GM21723 (cell line): ENCODE measurements at regions not wholly inside any gene's neighbourhood (a gene's known extent, or its start where the extent isn't known, plus 50 kb on each side); places are given as distances from the start of the nearest gene placed in this dataset.
"Not testable (repeated sequence)": the region's sequence is repeated elsewhere in the genome, so short reads cannot be mapped to it uniquely, and the experiment has no call there.

Experiments
- ATAC-seq: cut with Tn5 transposase; IDR thresholded peaks from one replicate; pipeline ENCODE4 v1.9.1; 2021; ENCODE audit warnings: mild to moderate bottlenecking, moderate library complexity; ENCODE audit not compliant: unreplicated experiment

DNA sequence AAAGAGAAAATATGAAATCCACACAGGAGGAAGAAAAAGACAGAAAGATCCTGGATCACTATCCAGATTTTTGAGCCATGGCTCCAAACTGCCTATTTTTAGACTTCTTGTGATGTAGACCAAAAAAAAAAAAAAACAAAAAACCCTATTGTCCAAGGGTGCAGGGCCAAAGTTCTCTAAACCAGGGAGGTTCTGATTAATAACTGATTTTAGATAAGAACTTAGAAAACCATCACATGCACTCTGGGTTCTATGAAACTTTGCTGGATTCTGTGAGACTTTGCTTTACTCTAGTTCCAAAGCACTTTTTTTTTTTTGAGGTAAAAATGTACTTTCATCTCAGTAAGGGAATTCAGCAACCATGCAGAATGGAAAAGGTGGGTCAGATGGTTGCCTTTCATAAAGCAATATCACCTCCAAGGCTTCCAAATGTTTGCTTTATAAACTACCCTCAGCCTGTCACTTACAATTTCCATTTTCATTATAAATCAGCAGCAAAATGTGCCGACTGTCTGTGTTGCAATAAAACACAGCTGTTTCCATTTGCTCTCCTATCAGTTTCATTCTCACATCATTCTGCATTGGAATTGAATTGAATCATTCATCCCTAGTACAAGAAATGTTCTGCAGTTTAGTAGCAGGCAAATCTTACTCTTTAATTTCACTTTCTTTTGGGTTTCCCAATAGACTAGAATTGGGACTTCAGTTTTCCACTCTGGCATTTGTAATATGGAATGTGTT, 1584.3 kb upstream of the RAG2 start:
- ATAC-seq: no peak

DNA sequence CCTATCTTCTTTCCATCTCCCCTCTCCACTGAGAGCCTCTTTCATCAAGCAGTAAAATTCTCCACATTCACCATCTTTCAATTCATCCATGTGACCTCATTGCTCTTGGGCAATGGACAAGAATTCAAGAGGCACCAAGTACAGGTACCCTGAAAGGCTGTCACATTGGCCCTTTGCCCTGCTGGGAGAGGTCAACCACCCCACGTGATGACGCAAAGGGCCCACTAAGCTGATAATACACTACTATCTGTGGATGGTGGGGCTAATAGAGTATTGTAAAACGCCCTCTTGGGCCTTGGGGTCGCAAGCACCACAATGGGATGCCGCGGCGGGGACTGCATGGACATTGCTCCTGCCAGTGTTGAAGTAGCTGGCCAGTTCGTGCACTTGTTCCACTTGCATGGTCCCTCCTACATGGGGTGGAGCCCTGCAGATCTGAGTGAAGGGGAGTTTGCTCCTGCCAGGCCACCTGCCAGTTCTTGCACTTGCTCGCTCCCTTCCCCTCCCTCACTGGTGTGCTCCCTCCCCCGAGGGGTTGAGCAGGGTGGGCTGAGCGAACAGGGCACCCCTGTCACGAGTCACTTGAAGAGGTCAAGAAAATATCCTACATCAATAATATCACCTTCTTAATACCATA, 1578.8 kb upstream of the RAG2 start:
- no peak for ATAC-seq

DNA sequence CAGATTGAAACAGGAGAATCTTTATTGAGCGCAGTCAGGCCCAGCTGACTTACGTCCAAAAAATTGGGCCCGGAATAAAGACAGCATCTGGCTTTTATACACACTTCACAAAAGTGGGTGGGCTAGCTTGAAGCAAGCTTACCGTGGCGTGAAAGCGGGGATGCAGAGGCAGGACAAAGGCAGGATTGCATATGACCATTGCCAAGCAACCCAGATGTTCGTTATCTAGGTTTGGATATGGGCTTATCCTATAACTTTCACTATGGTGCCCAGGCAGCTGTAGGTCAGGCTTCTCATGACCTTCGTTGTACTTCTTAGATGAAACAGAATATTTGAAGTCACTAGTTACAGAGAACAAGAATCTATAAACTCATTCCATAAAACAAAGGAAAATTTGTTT, 1575.6 kb upstream of the RAG2 start:
- no peak for ATAC-seq

DNA sequence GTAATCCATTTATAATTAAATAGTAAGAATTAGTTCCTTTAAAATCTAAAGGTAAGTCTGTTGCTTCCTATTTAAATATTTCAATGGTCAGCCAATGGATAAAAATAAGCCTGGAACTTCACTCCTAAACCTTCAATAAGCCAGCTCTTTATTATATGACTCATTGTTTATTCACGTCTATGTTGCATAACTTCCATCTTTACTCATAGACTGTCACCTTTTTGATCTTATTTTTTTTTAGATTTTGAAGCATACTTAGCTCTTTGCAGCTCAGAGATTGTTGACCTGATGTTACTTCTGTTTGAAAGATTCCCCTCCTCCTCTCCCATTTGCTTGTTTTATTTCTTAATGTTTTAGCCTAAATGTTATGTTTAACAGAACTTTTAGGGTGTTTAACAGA, 1571.2 kb upstream of the RAG2 start:
- ATAC-seq: no peak

DNA sequence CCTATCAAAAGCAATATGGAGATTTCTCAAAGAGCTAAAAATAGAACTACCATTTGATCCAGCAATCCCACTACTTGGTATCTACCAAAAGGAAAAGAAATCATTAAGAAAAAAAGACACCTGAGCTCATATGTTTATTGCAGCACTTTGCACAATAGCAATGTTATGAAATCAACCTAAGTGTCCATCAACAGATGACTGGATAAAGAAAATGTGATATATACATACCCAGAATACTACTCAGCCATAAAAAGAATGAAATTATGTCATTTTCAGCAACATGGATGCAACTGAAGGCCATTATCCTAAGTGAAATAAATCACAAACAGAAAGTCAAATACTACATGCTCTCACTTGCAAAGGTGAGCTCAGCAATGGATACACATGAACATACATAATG, 1565.5 kb upstream of the RAG2 start:
- no peak for ATAC-seq

DNA sequence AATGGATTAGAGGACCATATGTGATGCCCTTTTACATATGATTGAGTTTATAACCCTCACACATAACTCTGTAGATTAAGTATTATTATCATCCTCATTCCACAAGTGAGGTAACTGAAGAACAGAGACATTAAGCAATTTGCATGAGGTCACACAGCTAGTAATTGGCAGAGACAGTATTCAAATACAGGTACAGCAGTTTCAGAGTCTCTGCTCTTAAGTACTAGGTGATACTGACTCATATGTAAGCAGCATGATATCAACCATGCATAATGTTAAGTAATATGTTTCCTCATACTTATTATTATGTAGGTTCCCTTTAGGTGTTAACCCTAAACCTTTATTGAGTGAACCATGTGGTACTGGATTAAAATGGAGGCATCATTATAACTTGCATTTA, 1562.4 kb upstream of the RAG2 start:
- ATAC-seq: no peak

DNA sequence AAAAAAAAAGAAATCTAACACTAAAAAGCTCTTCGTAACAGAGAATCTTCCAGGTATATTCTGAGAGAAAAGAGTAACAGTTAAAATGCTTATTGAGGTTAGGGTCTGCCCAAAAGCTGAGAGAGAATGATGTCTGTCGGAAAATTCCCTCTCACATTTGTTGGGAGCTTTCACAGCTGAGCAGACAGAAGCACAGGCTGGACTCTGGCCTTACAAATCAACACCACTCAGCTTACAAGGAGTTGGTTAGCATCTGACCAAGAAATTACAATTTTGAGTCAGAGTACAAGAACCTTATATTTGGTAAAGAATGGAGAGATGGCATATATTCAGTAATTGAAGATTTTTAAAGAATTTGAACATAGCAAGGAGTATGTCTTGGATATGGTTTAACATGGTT, 1561.0 kb upstream of the RAG2 start:
- no peak for ATAC-seq

DNA sequence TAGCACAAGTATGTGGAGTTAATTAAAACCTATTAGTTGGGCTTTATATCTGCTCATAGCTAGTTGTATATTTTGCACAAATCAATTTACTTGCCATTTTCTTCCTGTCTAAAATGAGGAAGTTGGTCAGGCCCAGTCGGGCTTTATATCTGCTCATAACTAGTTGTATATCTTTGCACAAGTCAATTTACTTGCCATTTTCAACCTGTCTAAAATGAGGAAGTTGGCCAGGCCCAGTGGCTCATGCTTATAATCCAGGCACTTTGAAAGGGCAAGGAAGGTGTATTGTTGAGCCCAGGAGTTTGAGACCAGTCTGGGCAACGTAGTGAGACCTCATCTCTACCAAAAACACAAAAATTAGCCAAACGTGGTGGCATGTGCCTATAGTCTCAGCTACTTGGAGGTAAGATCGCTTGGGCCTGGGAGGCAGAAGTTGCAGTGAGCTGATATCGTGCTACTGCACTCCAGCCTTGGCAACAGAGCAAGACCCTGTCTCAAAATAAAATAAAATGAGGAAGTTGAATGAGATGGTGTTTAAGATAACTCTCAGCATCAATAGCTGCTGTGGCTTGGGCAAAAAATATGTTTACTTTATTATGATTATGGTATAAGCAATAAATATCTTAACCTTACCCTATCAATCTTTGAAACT, 1558.6 kb upstream of the RAG2 start:
- ATAC-seq: no peak

DNA sequence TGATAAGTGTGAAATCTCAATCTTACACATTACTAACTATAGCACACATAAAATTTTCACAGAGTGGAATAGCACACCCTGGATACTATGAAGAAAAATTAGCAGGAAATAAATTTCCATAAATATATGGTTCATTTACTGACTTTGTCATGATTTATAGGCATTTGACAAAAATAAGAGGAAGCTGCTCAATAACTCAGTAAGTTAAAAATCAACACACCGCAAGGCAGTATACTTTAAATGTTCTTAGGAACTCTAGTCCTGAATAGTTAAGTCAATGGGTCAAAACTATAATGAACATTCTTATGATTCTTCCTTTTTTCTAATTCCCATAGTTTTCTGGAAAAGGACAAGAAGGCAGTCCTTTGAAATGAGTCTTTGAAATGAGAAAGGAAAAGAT, 1557.8 kb upstream of the RAG2 start:
- ATAC-seq: no peak

DNA sequence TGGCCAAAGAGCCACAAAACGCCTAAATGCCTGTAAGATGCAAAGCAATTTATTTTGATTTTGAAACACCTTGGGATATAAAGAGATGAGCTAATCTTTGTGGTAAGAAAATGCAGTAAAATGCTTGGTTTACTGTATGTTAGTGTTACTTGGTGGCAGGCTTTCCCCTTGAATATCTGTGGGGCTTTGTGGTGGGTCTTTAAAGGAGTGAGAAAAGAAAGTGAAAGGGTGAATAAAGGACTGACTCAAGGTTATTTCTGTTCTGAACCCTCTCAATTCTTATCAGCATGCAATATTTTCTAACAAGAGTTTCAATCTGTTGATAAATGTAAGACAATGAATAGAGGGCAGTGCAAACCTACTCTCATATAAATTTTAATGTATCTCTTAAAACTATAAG, 1555.9 kb upstream of the RAG2 start:
- ATAC-seq: no peak

DNA sequence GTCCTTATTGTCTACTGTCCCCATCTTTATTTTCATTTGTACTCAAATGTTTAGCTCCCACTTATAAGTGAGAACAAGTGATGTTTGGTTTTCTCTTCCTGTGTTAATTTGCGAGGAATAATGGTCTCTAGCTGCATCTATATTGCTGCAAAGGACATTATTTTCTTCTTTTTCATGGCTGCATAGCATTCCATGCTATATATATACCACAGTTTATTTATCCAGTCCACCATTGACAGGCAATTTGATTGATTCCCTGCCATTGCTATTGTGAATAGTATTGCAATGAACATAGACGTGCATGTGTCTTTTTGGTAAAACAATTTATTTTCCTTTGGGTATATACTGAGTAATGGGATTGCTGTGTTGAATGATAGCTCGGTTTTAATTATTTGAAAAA, 1545.8 kb upstream of the RAG2 start:
- no peak for ATAC-seq

DNA sequence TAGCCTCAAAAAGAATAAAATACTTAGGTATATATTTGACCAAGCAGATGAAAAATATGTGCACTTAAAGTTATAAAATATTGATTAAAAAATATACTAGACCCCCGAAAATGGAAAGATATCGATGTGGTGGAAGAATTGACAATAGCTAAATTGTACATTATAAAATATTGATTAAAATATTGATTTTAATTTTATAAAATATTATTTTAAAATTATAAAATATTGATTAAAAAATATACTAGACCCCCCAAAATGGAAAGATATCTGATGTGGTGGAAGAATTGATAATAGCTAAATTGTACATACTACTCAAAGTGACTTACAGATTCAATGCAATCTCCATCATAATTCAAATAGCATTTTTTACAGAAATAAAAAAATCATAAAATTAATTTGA, 1540.9 kb upstream of the RAG2 start:
- ATAC-seq: no peak

DNA sequence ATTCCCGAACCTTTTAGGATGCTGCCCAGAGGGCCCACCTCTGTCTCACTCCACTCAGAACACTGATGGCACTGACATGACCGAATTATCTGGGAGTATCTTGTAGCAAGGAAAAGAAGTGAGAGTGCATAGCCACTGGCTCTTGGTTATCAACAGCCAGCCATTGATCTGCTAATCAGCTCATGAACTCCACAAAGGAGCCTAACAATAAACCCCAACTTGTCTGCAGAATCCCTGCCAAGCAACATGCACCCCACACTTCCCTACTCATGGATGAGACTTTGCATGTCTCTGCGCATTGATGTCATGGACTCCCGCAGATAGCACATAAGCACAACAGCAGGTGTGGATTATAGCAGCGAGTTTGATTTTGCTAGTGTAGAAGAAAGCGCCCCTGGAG, 1538.9 kb upstream of the RAG2 start:
- no peak for ATAC-seq

DNA sequence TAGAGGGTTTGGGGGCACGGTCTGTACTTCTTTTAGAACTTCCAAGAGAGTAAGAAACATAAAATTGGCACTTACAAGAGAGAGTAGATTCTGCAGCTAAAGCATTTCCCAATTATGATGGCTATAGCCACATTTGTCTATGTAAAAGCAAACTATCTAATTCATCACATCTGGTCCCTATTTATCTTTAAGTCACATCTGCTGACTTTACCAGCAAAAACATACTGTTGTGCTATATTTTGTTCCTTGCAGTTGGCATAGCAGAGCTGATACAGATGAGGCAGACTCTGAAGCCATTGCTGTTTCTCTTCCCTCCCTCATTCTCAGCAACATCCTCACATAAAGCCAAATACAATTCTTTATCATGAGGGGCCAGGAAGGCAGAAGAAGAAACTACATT, 1533.5 kb upstream of the RAG2 start:
- ATAC-seq: no peak

DNA sequence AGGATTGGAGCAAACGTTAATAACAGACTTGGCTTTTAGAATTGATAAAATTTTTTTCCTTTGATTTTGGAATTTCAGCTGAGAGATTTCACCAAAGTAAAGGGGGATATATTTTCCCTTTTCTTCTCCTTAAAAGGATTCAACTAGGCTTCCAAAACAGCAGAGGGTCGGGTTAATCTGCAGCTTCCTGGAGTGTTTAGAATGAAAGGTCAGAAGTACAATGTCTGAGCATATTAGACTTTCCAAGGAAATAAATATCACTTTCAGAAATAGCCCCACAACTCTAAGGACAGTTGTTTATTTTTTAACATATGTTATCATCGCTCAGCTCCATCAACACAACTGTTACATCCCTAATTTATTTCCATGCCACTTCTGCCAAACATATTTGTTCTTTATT, 1532.9 kb upstream of the RAG2 start:
- ATAC-seq: no peak

DNA sequence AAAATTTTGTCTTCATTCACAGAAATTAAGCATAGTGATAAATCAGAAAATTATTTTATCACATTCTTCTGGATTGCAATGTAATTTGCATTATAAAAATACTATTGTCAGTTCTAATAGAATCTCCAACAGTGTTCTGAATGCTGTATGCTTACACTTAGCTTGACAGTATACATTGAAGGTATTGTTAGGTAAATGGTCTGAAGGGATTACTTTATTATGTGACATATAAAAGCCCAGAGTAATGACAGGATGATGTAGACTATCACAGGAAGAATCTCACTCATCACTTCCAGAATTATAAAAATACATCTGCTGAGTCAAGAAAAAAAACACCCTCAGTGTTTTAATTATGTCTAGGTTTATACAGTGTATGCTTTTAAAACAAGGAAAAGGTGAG, 1532.5 kb upstream of the RAG2 start:
- no peak for ATAC-seq

DNA sequence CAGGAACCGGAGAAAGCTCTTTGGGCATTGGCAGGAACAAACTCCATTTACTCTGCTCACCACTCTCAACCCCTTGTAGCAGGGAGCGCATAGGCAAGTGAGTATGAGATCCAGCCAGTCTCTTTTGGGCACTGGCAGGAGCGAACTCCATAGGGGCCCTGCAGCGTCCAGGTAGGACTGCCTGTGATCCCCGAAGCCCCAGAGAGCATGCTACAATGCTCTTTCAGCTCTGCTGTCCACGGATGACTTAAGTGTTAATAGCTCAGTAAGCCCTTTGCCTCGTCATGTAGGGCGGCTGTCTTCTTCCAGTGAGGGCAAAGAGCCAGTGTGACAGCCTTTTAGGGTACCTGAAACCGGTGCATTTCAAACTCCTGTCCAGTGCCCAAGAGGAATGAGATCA, 1525.6 kb upstream of the RAG2 start:
- no peak for ATAC-seq

DNA sequence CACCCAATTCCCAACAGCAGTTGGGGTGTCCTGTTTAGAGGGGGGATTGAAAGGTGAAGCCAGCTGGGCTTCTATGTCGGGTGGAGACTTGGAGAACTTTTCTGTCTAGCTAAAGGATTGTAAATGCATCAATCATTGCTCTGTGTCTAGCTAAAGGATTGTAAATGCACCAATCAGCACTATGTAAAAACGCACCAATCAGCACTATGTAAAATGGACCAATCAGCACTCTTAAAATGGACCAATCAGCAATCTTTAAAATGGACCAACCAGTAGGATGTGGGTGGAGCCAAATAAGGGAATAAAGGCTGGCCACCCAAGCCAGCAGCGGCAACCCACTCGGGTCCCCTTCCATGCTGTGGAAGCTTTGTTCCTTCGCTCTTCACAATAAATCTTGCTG, 1518.6 kb upstream of the RAG2 start:
- not testable (repeated sequence) for ATAC-seq

DNA sequence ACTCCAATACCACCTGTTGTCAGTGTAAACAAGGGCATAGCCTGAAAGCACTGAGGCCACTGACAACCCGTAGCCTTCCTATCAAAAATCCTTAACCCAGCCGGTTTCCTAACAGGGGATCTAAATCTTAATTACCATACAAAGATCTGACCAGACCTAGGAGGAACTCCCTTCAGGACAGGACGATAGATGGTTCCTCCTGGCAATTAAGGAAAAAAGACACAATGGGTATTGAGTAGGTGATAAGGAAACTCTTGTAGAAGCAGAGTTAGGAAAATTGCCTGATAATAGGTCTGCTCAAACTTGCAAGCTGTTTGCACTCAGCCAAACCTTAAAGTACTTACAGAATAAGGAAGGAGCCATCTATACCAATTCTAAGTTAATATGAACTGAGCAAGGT, 1517.3 kb upstream of the RAG2 start:
- not testable (repeated sequence) for ATAC-seq

DNA sequence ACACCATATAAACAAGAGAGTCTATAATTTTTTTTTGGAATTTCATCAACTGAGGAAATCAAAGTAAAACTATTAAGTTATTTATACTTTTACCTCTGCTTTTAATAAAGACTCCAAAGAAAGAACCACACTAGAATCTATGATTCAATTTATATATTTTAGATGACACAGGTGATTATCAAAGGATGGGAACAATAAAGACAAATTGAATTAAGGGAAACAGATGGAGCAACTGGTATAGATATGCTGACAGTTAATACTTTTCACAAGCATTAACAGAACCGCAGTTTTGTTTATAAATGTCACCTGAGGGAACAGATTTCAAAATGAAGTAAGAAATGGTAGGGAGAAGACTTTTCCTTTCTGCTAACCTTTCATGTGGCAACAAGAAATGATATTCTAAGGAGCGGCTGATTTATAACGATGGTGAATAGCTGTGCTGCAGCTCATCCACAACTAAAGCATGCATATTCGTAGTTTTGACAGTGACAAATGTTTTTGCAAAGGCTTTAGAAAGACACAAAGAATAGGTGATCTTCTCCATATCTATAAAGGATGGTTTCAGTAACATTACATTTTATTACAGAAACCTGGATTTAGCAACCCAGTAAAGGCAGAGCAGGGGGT, 1502.9 kb upstream of the RAG2 start:
- ATAC-seq: no peak

DNA sequence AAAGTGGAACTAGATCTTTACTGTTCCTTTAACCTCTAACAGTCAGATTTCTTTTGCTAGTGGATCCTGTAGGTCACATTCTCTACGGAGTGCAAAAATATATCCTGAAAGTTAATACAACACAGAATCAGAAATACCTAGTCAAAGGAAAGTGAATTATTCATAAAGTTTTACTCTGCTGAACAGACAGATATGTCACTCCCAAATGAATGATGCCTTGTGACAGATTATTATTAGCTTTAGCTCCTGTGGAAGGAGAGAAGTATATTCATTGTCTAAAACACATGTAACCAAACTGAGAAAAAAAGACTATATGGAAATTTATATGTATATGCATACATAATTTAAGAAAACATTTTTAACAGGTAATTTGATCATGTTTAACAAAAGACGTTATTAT, 1497.2 kb upstream of the RAG2 start:
- ATAC-seq: no peak

DNA sequence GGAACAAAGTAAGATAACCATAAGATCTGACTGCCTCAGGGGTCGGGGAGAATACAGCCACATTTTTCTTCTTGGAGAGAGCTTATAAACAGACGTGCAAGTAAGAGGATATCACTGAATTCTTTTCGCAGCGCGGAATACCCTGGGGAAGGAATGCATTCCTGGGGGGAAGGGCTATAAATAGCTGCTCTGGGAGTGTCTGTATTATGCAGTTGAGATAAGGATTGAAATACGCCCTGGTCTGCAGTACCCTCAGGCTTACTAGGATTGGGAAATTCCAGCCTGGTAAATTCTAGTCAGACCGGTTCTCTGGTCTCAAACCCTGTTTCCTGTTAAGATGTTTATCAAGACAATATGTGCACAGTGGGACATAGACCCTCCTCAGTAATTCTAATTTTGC, 1491.7 kb upstream of the RAG2 start:
- no peak for ATAC-seq
